ENCODE measurements at regions not wholly inside any gene's neighbourhood (a gene's known extent, or its start where the extent isn't known, plus 50 kb on each side); places are given as distances from the start of the nearest gene placed in this dataset.

- Histone ChIP-seq H2AK9ac (replicated peaks; ENCODE audit: low read depth, low read length, poor library complexity) (no peak overlapping the region), H3K4me3 (ENCODE audit: insufficient read depth, low read depth, low read length) (no peak overlapping the region), H4K8ac (ENCODE audit: low read depth in 2 of 2, low read length in 2 of 2) (no peak overlapping the region), H3K36me3 (ENCODE audit: control insufficient read depth, insufficient read depth, low read length) (no peaks in the 10 kb centered on the region), H4K91ac (ENCODE audit: insufficient read depth, low read depth, low read length) (no peak overlapping the region), H3K27me3 (ENCODE audit: control insufficient read depth, insufficient read depth, low read length) (no peaks in the 10 kb centered on the region), H2AK5ac (ENCODE audit: low read depth, low read length) (no peak overlapping the region), H3K23ac (ENCODE audit: low read depth, low read length) (no peak overlapping the region), H4K5ac (ENCODE audit: low read depth, low read length) (no peak overlapping the region), H3K9me3 (ENCODE audit: control insufficient read depth, insufficient read depth, low read length) (peaks cover 2% of the 10 kb centered on the region; the same call in 1 of the 2 replicates), H2BK120ac (ENCODE audit: low read depth, low read length) (no peak overlapping the region), H3K4me2 (ENCODE audit: low read depth, low read length) (no peak overlapping the region), H3K27ac (ENCODE audit: insufficient read depth, low read length) (no peak overlapping the region), H4K20me1 (ENCODE audit: insufficient read depth, low read length) (no peaks in the 10 kb centered on the region), H2BK20ac (ENCODE audit: low read depth, low read length) (no peak overlapping the region), H3K18ac (ENCODE audit: low read depth, low read length) (no peak overlapping the region), H3K9me1 (ENCODE audit: insufficient read depth, low read length) (no peaks in the 10 kb centered on the region), H3K4me1 (ENCODE audit: control insufficient read depth, insufficient read depth, low read length) (no peaks in the 10 kb centered on the region), H2BK5ac (ENCODE audit: low read depth, low read length, poor library complexity, severe bottlenecking) (no peak overlapping the region), H3K14ac (replicated peaks; ENCODE audit: low read depth, low read length) (no peak overlapping the region), H3K56ac (ENCODE audit: extremely low read depth, insufficient read depth, low read length) (no peak overlapping the region), H2AFZ (replicated peaks; ENCODE audit: low read length, poor library complexity) (no peak overlapping the region), H3K4ac (ENCODE audit: low read depth, low read length) (no peak overlapping the region), H2BK15ac (ENCODE audit: low read depth, low read length) (no peak overlapping the region), H3K9ac (ENCODE audit: low read depth, low read length) (no peak overlapping the region), H3K79me1 (ENCODE audit: low read depth in 1 of 2, low read length in 2 of 2) (no peaks in the 10 kb centered on the region)
- intact Hi-C loops (cut with micrococcal nuclease) (no loop called here), in situ Hi-C loops (cut with MboI; ENCODE audit: low sequenced_read_pairs) (no loop called here), dilution Hi-C loops (cut with HindIII; ENCODE audit: low sequenced_read_pairs, unreplicated experiment) (no loop called here)
- no peak for DNase-seq
- no CpG with 5 or more reads among the region's 1 CpG for WGBS, 2 experiments (ENCODE audit: extremely low coverage in 2 of 2, insufficient read length in 1 of 2)
- ChIA-PET POLR2A (ENCODE audit: unreplicated experiment) (no interaction called here), CTCF (no interaction called here)
- no peak for TF ChIP-seq USF2 (IDR thresholded peaks at IDR 0.05; ENCODE audit: low read depth, low read length)
- no peak for TF ChIP-seq ELK1 (IDR thresholded peaks at IDR 0.05; ENCODE audit: borderline replicate concordance, low read depth, low read length)
- no peak for TF ChIP-seq RCOR1 (IDR thresholded peaks at IDR 0.05; ENCODE audit: insufficient replicate concordance, low read length)
- TF ChIP-seq FOS (IDR thresholded peaks at IDR 0.05; ENCODE audit: low read depth, low read length) = no peak
- TF ChIP-seq CTCF (conservative IDR thresholded peaks at IDR 0.05; ENCODE audit: low read depth, low read length) = no peak
- no peak for TF ChIP-seq MAFK (IDR thresholded peaks at IDR 0.05; ENCODE audit: low read depth, low read length)
- no peak for TF ChIP-seq BHLHE40 (IDR thresholded peaks at IDR 0.05; ENCODE audit: low read depth, low read length)
- no peak for TF ChIP-seq RAD21 (IDR thresholded peaks at IDR 0.05; ENCODE audit: low read length)
- TF ChIP-seq CHD1 (IDR thresholded peaks at IDR 0.05; ENCODE audit: low read depth, low read length) = no peak
- no peak for TF ChIP-seq RFX5 (IDR thresholded peaks at IDR 0.05; ENCODE audit: low read depth, low read length)
- TF ChIP-seq MAZ (IDR thresholded peaks at IDR 0.05; ENCODE audit: borderline replicate concordance, low read depth, low read length) = no peak
- TF ChIP-seq NFE2L2 (IDR thresholded peaks at IDR 0.05; ENCODE audit: low read depth, low read length) = no peak
- no TSS peak for BruUV-seq (replicated peaks)
- ATAC-seq (ENCODE audit: low read depth) = no peak
Observed at GRCh38 chr4:135777361-135777760, 1575.8 kb upstream of the PABPC4L start.

All from IMR-90 (cell line).